HepG2 (cell line): ENCODE measurements at regions not wholly inside any gene's neighbourhood (a gene's known extent, or its start where the extent isn't known, plus 50 kb on each side); places are given as distances from the start of the nearest gene placed in this dataset.

Experiments used
- ATAC-seq: fragments of 200-7000 bp; cut with Tn5 transposase; 3 replicates; pipeline ENCODE4 v1.9.1; 2020; ENCODE audit warnings: mild to moderate bottlenecking, moderate library complexity
- BruUV-seq: library from RNA; stranded (reverse); fragments of 400-500 nt; replicated peaks from 2 replicates; lab custom pipeline; 2021; lab: Mats Ljungman, UMichigan
- CTCF ChIA-PET: fragments of 300-600 bp; formaldehyde crosslinking; extraction: SDS; loops from one replicate; lab custom pipeline; 2021; ENCODE audit warnings: low total read pairs, inconsistent platforms, low intra/inter-chr PET ratio; lab: Yijun Ruan, JAX
- POLR2A ChIA-PET: fragments of 350-600 bp; sonication (Branson Sonifier 250); formaldehyde crosslinking; loops from one replicate; lab custom pipeline; 2020; ENCODE audit warnings: antibody characterized with exemption, inconsistent platforms; lab: Yijun Ruan, JAX
- DNase-seq: peaks from one replicate; pipeline ENCODE4 v3.0.0-alpha.2; 2015; ENCODE audit warnings: low spot score
- FAIRE-seq: peaks from 3 replicates; lab custom pipeline; 2011; peaks lifted over from hg19 to GRCh38; lab: Jason Lieb, UNC
- H2AFZ ChIP-seq: one replicate; pipeline ENCODE4 v1.6.1; 2011; ENCODE audit warnings: low read length, inconsistent platforms
- H3K27ac ChIP-seq: fragments of 300-600 bp; 3 replicates; pipeline ENCODE4 v1.8.0; 2011; ENCODE audit warnings: mixed run types, mild to moderate bottlenecking, mixed read lengths, low read length, inconsistent platforms; ENCODE audit not compliant: insufficient read depth; ENCODE audit errors: extremely low read length
- H3K27me3 ChIP-seq, 2 experiments: fragments of 200-600 bp in 1 of 2; 2 replicates in 1 of 2; 3 replicates in 1 of 2; pipeline versions ENCODE4 v1.6.0 to v1.8.0; 2011; ENCODE audit warnings: low read length in 2 of 2, mild to moderate bottlenecking in 2 of 2, moderate library complexity in 2 of 2, inconsistent platforms in 1 of 2; ENCODE audit not compliant: insufficient read depth in 2 of 2, control insufficient read depth in 1 of 2
- H3K36me3 ChIP-seq, 2 experiments: fragments of 200-600 bp in 1 of 2; replicated peaks in 1 of 2; 2 replicates in 1 of 2; 3 replicates in 1 of 2; pipeline versions ENCODE4 v1.5.1 to v1.8.0; 2011; ENCODE audit warnings: low read length in 2 of 2, inconsistent platforms in 1 of 2; ENCODE audit not compliant: insufficient read depth in 2 of 2, control insufficient read depth in 1 of 2
- H3K4me1 ChIP-seq: 2 replicates; pipeline ENCODE4 v1.5.1; 2012; ENCODE audit warnings: low read length, inconsistent platforms; ENCODE audit not compliant: insufficient read depth
- H3K4me2 ChIP-seq: 2 replicates; pipeline ENCODE4 v1.6.0; 2011; ENCODE audit warnings: low read depth, low read length, inconsistent platforms
- H3K4me3 ChIP-seq, 3 experiments: fragments of 200-600 bp in 1 of 3; sonication (generic), shearing (Covaris generic) in 1 of 3; replicated peaks in 1 of 3; 2 replicates each; pipeline ENCODE4 v1.5.1; 2011 to 2016; ENCODE audit warnings: low read length in 3 of 3, inconsistent platforms in 2 of 3, low read depth in 2 of 3, mild to moderate bottlenecking in 2 of 3, control low read depth in 1 of 3, mixed read lengths in 1 of 3; ENCODE audit not compliant: insufficient read depth in 1 of 3
- H3K79me2 ChIP-seq: one replicate; pipeline ENCODE4 v1.6.1; 2011; ENCODE audit warnings: low read length, inconsistent platforms; ENCODE audit not compliant: insufficient read depth
- H3K9ac ChIP-seq: 2 replicates; pipeline ENCODE4 v1.6.0; 2011; ENCODE audit warnings: mild to moderate bottlenecking, low read depth, low read length, inconsistent platforms; ENCODE audit not compliant: insufficient read depth
- H3K9me3 ChIP-seq: 2 replicates; pipeline ENCODE4 v1.5.1; 2012; ENCODE audit warnings: mild to moderate bottlenecking, low read length
- H4K20me1 ChIP-seq: 2 replicates; pipeline ENCODE4 v1.6.0; 2011; ENCODE audit warnings: inconsistent platforms, mild to moderate bottlenecking, low read length, moderate library complexity; ENCODE audit not compliant: insufficient read depth
- ETV6 ChIP-seq: sonication (generic); formaldehyde crosslinking; conservative IDR thresholded peaks from 2 replicates; pipeline ENCODE4 v1.4.0; 2020; ENCODE audit warnings: missing genetic modification reagents
- GATA4 ChIP-seq: sonication (generic); IDR thresholded peaks from 2 replicates; pipeline ENCODE4 v1.6.1; 2016; ENCODE audit warnings: antibody characterized with exemption, low read depth, borderline replicate concordance
- ISL2 ChIP-seq: sonication (generic); formaldehyde crosslinking; IDR thresholded peaks from 2 replicates; pipeline ENCODE4 v1.5.0; 2020; ENCODE audit warnings: missing genetic modification reagents
- JUND ChIP-seq: sonication (generic); formaldehyde crosslinking; IDR thresholded peaks from 2 replicates; pipeline ENCODE4 v1.8.0; 2022; ENCODE audit warnings: mild to moderate bottlenecking, missing genetic modification reagents
- NFE2 ChIP-seq: sonication (generic); formaldehyde crosslinking; IDR thresholded peaks from 2 replicates; pipeline ENCODE4 v1.4.0; 2020; ENCODE audit warnings: missing genetic modification reagents
- PATZ1 ChIP-seq: sonication (generic); formaldehyde crosslinking; IDR thresholded peaks from 2 replicates; pipeline ENCODE4 v1.4.0; 2020; ENCODE audit warnings: missing genetic modification reagents
- RCOR2 ChIP-seq: IDR thresholded peaks from 2 replicates; pipeline ENCODE4 v1.6.1; 2016; ENCODE audit warnings: missing biosample characterization, missing genetic modification reagents
- ZIK1 ChIP-seq: sonication (generic); formaldehyde crosslinking; IDR thresholded peaks from 2 replicates; pipeline ENCODE4 v1.5.0; 2020; ENCODE audit warnings: mild to moderate bottlenecking, low read depth, missing genetic modification reagents, borderline replicate concordance
- ZNF33A ChIP-seq: sonication (generic); formaldehyde crosslinking; IDR thresholded peaks from 2 replicates; pipeline ENCODE4 v1.5.1; 2020; ENCODE audit warnings: missing genetic modification reagents, mild to moderate bottlenecking, moderate library complexity, borderline replicate concordance
- ZNF607 ChIP-seq: sonication (generic); formaldehyde crosslinking; IDR thresholded peaks from 2 replicates; pipeline ENCODE4 v1.5.1; 2020; ENCODE audit warnings: missing genetic modification reagents, mild to moderate bottlenecking, borderline replicate concordance
- ZXDC ChIP-seq: sonication (generic); formaldehyde crosslinking; IDR thresholded peaks from 2 replicates; pipeline ENCODE4 v1.5.0; 2020; ENCODE audit warnings: mild to moderate bottlenecking, missing genetic modification reagents
- WGBS: methylation state at CpG from one replicate; pipeline ENCODE4 v1.1.6; 2017; ENCODE audit warnings: low lambda C conversion rate; 5-methylcytosine and 5-hydroxymethylcytosine counted together
- in situ Hi-C: cut with HindIII; loops from 2 replicates; pipeline ENCODE4 v1.10.0; 2017; ENCODE audit warnings: low pct_unique_long_range_greater_than_20kb; ENCODE audit not compliant: extremely low pct_ligation_motif_present
- intact Hi-C: fragments of 100-400 bp; cut with micrococcal nuclease; formaldehyde crosslinking; loops from one replicate; pipeline ENCODE4 v1.10.0; 2022; ENCODE audit not compliant: unreplicated experiment
- TF ChIP-seq, protein P1 (sequence below): sonication (generic); formaldehyde crosslinking; IDR thresholded peaks from 2 replicates; pipeline ENCODE4 v1.9.0; 2021; ENCODE audit warnings: missing genetic modification reagents, mild to moderate bottlenecking, borderline replicate concordance
- TF ChIP-seq, protein P2 (sequence below): sonication (generic); formaldehyde crosslinking; IDR thresholded peaks from 2 replicates; pipeline ENCODE4 v1.5.0; 2020; ENCODE audit warnings: missing genetic modification reagents
- TF ChIP-seq, protein P3 (sequence below): IDR thresholded peaks from 2 replicates; pipeline ENCODE4 v1.4.0; 2020; ENCODE audit warnings: mild to moderate bottlenecking, missing genetic modification reagents

DNA sequence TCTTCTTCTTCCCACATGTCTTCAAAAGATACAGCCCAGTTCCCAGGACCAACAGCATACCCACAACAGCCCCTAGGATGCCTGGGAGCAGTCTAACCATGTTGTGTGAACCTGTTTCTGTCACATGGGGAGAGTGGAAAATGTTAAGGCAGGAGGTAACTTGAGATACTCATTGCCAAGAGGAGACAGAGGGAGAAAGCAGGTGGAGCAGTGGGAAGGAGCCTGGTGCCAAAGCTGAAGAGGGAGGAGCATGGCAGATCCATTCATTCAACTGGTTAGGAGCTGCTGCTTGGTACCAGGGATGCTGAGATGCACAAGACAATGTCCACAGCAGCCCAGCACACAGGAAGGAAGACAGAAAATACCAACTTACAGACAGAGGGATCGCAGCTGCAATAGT is 149.8 kb upstream of the ETV3 start (continued):
- TF ChIP-seq ZXDC (CRISPR knock-in tag) (no peak), ZIK1 (no peak), JUND (no peak), ETV6 (CRISPR knock-in tag) (no peak), ZNF607 (no peak), RCOR2 (no peak), NFE2 (CRISPR knock-in tag) (no peak)

DNA sequence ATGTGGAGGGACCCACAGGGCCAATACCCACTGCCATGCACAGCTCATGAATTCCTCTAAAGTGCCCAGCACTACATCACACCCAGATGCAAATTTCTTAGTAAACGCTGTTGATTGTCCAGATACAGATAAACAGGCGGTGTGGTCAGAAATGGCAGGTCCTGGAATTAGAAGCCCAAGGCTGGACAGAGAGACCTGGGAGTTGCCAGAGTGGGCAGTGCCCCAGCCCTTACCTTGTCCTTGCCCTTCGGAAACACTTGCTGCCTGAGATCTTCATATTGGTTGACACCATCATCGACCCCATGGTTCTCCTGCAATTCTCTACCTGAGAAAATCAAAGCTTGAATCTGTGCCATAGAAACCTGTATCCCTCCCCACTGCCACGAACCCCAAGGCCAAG is 149.3 kb upstream of the ETV3 start:
- DNase-seq = no peak
- Histone ChIP-seq H3K4me1 (peaks cover 10% of the 10 kb centered on the region), H2AFZ (no peak overlapping the region), H3K9me3 (no peaks in the 10 kb centered on the region), H4K20me1 (no peaks in the 10 kb centered on the region), H3K9ac (no peak overlapping the region), H3K4me2 (no peak overlapping the region), H3K27ac (no peak overlapping the region), H3K79me2 (no peaks in the 10 kb centered on the region), H3K4me3 (no peak overlapping the region), H3K27me3 (peaks cover 0 to 1% of the 10 kb centered on the region in 2 experiments; a peak in 2 of 5 replicates), H3K36me3 (no peaks in the 10 kb centered on the region)
- 29% methylated on average over 5 of the region's 5 CpGs for WGBS
- no peak for ATAC-seq
- POLR2A ChIA-PET = no interaction called here
- no peak for FAIRE-seq
- intact Hi-C loops (no loop called here), in situ Hi-C loops (no loop called here)
- BruUV-seq = no TSS peak
- CTCF ChIA-PET = no interaction called here
- TF ChIP-seq NFE2 (CRISPR knock-in tag) (no peak), PATZ1 (CRISPR knock-in tag) (no peak), ISL2 (no peak), GATA4 (no peak), ZNF33A (CRISPR knock-in tag) (no peak)
- TF ChIP-seq, protein P1, sequence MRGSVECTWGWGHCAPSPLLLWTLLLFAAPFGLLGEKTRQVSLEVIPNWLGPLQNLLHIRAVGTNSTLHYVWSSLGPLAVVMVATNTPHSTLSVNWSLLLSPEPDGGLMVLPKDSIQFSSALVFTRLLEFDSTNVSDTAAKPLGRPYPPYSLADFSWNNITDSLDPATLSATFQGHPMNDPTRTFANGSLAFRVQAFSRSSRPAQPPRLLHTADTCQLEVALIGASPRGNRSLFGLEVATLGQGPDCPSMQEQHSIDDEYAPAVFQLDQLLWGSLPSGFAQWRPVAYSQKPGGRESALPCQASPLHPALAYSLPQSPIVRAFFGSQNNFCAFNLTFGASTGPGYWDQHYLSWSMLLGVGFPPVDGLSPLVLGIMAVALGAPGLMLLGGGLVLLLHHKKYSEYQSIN (CRISPR knock-in tag) = no peak
- TF ChIP-seq, protein P2, sequence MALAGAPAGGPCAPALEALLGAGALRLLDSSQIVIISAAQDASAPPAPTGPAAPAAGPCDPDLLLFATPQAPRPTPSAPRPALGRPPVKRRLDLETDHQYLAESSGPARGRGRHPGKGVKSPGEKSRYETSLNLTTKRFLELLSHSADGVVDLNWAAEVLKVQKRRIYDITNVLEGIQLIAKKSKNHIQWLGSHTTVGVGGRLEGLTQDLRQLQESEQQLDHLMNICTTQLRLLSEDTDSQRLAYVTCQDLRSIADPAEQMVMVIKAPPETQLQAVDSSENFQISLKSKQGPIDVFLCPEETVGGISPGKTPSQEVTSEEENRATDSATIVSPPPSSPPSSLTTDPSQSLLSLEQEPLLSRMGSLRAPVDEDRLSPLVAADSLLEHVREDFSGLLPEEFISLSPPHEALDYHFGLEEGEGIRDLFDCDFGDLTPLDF = no peak
- TF ChIP-seq, protein P3, sequence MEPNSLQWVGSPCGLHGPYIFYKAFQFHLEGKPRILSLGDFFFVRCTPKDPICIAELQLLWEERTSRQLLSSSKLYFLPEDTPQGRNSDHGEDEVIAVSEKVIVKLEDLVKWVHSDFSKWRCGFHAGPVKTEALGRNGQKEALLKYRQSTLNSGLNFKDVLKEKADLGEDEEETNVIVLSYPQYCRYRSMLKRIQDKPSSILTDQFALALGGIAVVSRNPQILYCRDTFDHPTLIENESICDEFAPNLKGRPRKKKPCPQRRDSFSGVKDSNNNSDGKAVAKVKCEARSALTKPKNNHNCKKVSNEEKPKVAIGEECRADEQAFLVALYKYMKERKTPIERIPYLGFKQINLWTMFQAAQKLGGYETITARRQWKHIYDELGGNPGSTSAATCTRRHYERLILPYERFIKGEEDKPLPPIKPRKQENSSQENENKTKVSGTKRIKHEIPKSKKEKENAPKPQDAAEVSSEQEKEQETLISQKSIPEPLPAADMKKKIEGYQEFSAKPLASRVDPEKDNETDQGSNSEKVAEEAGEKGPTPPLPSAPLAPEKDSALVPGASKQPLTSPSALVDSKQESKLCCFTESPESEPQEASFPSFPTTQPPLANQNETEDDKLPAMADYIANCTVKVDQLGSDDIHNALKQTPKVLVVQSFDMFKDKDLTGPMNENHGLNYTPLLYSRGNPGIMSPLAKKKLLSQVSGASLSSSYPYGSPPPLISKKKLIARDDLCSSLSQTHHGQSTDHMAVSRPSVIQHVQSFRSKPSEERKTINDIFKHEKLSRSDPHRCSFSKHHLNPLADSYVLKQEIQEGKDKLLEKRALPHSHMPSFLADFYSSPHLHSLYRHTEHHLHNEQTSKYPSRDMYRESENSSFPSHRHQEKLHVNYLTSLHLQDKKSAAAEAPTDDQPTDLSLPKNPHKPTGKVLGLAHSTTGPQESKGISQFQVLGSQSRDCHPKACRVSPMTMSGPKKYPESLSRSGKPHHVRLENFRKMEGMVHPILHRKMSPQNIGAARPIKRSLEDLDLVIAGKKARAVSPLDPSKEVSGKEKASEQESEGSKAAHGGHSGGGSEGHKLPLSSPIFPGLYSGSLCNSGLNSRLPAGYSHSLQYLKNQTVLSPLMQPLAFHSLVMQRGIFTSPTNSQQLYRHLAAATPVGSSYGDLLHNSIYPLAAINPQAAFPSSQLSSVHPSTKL (CRISPR knock-in tag) = no peak
